H54 (cell line): ENCODE measurements at regions not wholly inside any gene's neighbourhood (a gene's known extent, or its start where the extent isn't known, plus 50 kb on each side); places are given as distances from the start of the nearest gene placed in this dataset.
"Not testable (repeated sequence)": the region's sequence is repeated elsewhere in the genome, so short reads cannot be mapped to it uniquely, and the experiment has no call there.

ENCODE experiments used
- DNase-seq: peaks from one replicate; pipeline ENCODE4 v3.0.0; 2011; ENCODE audit warnings: low spot score, mixed read lengths; ENCODE audit not compliant: insufficient read length
- FAIRE-seq: peaks from 3 replicates; lab custom pipeline; 2011; peaks lifted over from hg19 to GRCh38; lab: Jason Lieb, UNC
- POLR2A ChIP-seq: IDR thresholded peaks from 2 replicates; pipeline ENCODE4 v1.6.1; 2011; ENCODE audit warnings: low read depth, mild to moderate bottlenecking, low read length

GRCh38 chr10:124174673-124175645, 81.6 kb upstream of the CHST15 start:
- no peak for TF ChIP-seq POLR2A
- FAIRE-seq: no peak
- DNase-seq: no peak

- no peak for DNase-seq
- no peak for FAIRE-seq
- TF ChIP-seq POLR2A: no peak
These were observed 80.7 kb upstream of the CHST15 start for GRCh38 chr10:124174071-124174566.

DNA sequence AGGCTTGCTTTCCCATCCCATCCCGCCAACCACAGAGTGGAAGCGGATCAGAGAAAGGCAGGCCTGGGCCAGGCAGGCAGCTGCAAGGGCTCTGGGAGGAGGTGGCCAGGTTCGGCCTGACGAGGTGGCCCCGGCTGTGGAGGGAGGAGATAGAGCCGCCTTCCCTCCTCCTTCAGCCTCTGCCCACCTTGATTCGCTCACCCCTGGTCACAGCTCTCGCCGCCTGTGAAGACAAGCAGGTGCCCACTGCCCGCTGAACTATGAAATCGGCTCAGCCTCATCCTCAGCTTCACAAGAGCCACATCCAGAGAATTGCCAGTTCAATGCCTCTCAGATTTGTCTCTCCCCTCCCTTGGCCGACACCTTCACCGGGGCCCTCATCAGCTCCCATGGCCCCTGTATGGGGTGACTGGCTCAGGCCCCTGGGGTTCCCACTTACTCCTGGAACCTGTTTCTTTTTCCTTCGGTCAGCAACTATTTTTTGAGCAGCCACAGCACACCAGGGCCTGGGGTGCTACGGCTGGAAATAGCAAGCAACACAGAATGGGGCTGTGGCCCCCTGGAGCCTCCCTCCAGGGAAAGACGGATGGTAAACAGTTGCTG, 80.0 kb upstream of the CHST15 start:
- no peak for TF ChIP-seq POLR2A
- DNase-seq: no peak
- no peak for FAIRE-seq

DNA sequence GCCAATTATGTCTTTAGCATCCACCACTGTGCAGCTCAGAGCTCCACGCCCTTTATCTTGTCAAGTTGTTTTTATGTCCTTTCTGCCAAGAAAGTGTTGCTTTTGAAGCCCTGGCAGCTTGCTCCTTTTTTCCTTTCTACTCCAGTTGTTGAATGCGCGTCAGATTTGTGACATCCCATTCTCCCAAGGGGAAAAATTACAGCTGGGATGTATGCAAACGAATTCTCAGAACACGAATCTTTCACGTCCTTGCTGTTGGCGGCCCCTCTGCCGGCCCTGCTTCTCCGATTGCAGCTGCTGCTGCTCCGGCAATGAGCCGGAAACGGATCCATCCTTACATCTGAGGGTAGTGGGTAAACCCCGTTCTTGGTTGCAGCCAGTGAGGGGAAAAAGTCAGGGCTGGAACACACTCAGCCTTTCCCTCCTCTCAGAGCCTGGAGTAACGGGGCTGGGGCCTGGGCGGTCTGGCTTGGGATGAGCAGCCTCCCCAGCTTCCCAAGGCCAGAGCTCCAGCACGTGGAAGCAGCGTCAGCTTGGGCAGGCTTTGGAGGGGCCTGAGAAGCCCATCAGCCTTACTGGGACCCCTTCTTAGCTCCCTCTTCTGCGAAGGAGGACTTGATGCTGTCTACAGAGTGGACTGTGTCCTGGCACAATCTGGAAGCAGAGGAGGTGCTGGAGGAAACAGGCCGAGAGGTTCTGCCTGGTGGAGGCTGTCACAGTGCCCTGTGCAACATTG, 79.0 kb upstream of the CHST15 start:
- DNase-seq (no peak), FAIRE-seq (no peak)
- TF ChIP-seq POLR2A: no peak

DNA sequence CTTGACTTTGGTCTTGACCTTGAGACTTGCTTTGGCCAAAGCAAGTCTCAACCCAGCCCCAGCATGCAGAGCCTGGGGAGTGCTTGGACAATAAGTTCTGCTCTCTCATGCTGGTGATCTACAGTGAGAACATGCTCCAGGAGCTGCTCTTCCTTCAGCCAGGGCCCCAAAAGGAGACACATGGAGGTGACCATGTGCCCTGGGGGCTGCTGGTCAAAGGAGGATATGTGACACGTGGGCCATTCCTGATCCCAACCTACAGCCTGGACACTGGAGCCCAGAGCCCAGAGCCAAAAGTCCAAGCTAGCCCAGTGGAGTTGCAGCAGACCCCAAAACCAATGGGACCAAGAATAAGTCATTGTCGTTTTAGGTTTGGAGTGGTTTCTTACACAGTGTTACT, 78.2 kb upstream of the CHST15 start:
- TF ChIP-seq POLR2A: no peak
- no peak for DNase-seq
- FAIRE-seq: no peak

DNA sequence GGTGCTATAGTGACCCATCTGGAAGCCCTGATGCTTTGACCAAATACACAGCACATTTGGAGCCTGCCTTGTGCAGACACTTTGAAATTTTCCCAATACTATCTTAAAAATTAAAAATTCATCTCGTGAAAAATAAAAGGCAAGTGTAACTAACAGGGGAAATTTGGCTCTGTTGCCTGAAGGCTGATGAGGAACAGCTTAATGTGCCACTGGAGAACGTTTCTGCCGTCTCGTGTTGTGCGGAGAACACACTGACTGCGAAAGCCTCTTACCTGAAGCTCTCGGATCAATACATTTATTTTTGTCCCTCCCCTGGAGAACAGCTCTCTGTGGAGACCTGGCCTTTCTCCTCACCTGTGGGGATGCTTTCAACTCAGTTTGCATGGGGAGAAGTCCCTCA, 77.2 kb upstream of the CHST15 start:
- DNase-seq (no peak), FAIRE-seq (no peak)
- no peak for TF ChIP-seq POLR2A

DNA sequence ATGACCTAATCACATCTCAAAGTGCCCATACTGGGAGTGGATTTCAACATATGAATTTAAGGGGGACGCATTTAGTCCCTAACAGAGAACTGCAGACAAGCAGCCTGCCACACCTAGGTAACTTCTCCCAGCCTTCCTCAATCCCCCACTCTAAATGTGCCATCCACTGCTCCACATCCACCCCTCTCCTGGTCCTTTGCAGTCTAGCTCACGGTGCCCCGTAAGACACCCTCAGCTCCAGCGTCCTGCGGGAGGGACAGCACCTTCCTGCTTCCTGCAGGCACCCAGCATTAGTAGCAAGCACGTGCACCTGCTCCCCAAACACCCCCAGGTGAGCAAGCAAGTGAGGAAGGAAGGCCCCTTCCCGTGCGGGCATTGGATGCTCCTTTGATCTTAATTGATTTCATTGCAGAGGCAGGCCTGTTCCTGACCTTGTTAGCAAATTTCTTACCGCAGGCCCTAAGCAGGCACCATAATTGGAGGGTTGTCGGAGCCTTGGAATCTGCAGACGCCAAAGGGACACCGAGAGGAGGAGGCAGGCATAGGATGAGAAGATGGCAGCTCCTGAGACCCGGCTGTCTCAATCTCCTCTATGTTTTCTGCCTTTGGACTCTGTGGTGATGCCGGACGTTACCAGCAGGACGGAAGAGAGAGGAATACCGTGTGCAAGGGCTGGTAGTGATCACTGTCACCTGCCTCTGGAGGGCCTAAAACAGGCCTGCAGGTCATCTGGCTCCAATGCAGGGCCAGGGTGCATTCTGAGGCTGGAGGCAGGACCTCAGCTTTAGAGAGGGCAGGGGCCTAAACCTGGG, 75.8 kb upstream of the CHST15 start:
- no peak for DNase-seq
- no peak for TF ChIP-seq POLR2A
- no peak for FAIRE-seq

GRCh38 chr10:124168581-124168980, 75.2 kb upstream of the CHST15 start:
- no peak for DNase-seq
- FAIRE-seq: no peak
- TF ChIP-seq POLR2A: no peak

- DNase-seq, FAIRE-seq: not testable (repeated sequence)
These were observed 74.5 kb upstream of the CHST15 start for GRCh38 chr10:124167925-124168324.

GRCh38 chr10:124166431-124167125, 73.2 kb upstream of the CHST15 start:
- no peak for TF ChIP-seq POLR2A
- no peak for FAIRE-seq

GRCh38 chr10:124165827-124166226, 72.4 kb upstream of the CHST15 start:
- no peak for TF ChIP-seq POLR2A
- DNase-seq (no peak), FAIRE-seq (no peak)

More at GRCh38 chr10:124166431-124167125, 73.2 kb upstream of the CHST15 start:
- no peak for DNase-seq

GRCh38 chr10:124165311-124165710, 71.9 kb upstream of the CHST15 start:
- FAIRE-seq: no peak
- DNase-seq: no peak
- TF ChIP-seq POLR2A: no peak
